Heart left ventricle (tissue), 16 donors: ENCODE measurements at regions not wholly inside any gene's neighbourhood (a gene's known extent, or its start where the extent isn't known, plus 50 kb on each side); places are given as distances from the start of the nearest gene placed in this dataset.

ENCODE experiments used
- ATAC-seq, 4 donors: fragments of 200-7000 bp; cut with Tn5 transposase; one replicate each; pipeline ENCODE4 v1.9.1; 2020 to 2022; ENCODE audit warnings: moderate library complexity in 4 of 4, mild to moderate bottlenecking in 3 of 4, moderate number of reproducible peaks in 1 of 4
- DNase-seq, 5 donors: peaks; one replicate each; pipeline ENCODE4 v3.0.0-alpha.2; 2020
- H3K27ac ChIP-seq, 12 donors: fragments of 200-600 bp; sonication (generic) in 4 of 12; one replicate each; pipeline versions ENCODE4 v1.5.0 to v1.8.0; 2016 to 2022; ENCODE audit warnings: mild to moderate bottlenecking in 2 of 12
- H3K27me3 ChIP-seq, 9 donors: fragments of 200-600 bp; sonication (generic) in 2 of 9; one replicate each; pipeline versions ENCODE4 v1.5.1 to v1.8.0; 2016 to 2022; ENCODE audit warnings: mild to moderate bottlenecking in 3 of 9
- H3K36me3 ChIP-seq, 9 donors: fragments of 200-600 bp; sonication (generic) in 2 of 9; one replicate each; pipeline versions ENCODE4 v1.5.0 to v1.8.0; 2018 to 2022; ENCODE audit warnings: mild to moderate bottlenecking in 2 of 9
- H3K4me1 ChIP-seq, 12 donors: fragments of 200-600 bp; sonication (generic) in 4 of 12; one replicate each; pipeline versions ENCODE4 v1.5.0 to v1.8.0; 2016 to 2022; ENCODE audit warnings: mild to moderate bottlenecking in 3 of 12
- H3K4me3 ChIP-seq, 12 donors: fragments of 200-600 bp; sonication (generic) in 4 of 12; one replicate each; pipeline versions ENCODE4 v1.5.0 to v1.8.0; 2017 to 2022; ENCODE audit warnings: mild to moderate bottlenecking in 9 of 12, moderate library complexity in 4 of 12
- H3K9me3 ChIP-seq, 12 donors: fragments of 200-600 bp; sonication (generic) in 4 of 12; one replicate each; pipeline versions ENCODE4 v1.5.0 to v1.8.0; 2016 to 2022; ENCODE audit warnings: mild to moderate bottlenecking in 1 of 12
- POLR2A ChIP-seq, 2 donors: fragments of 450-650 bp; IDR thresholded peaks; one replicate each; pipeline ENCODE4 v1.6.1; 2017; ENCODE audit warnings: antibody characterized with exemption in 2 of 2, mild to moderate bottlenecking in 2 of 2, moderate library complexity in 2 of 2
- WGBS, 4 donors: extraction: QIAGEN DNeasy Blood & Tissue Kit in 2 of 4; methylation state at CpG; one replicate each; pipeline versions ENCODE4 v1.1.5 to v1.1.7; 2013 to 2018; 5-methylcytosine and 5-hydroxymethylcytosine counted together
- intact Hi-C, 10 donors: fragments of 100-400 bp; cut with DNase I; formaldehyde crosslinking; loops; one replicate each; pipeline versions ENCODE4 v1.11.1 to v1.14.2; 2022
- TF ChIP-seq, protein P1 (sequence below), 12 donors: fragments of 200-600 bp; sonication (generic) in 4 of 12; IDR thresholded peaks; one replicate each; pipeline versions ENCODE4 v1.5.0 to v1.8.0; 2018 to 2022; ENCODE audit warnings: antibody characterized with exemption in 12 of 12, mild to moderate bottlenecking in 5 of 12
- donor health status: ischemic (EF 13 %, LVEDD 7.1; RV severe dilation, severe dysfunction).
- donor health status: healthy with polysubstance abuse.
- donor health status: DM: no; HTN: yes; CAD: no.
- donor health status: DM: no; HTN: no; CAD: no.
- donor health status: ischemic (EF 25% LVEDD 6.9; RV normal size, moderate dysfunction).
- donor health status: ischemic (EF 25% LVEDD 5.7; RV mildly dilated, moderate dysfunction).
- donor health status: healthy.
- donor health status: DM: yes; HTN: yes; CAD: no.
- donor health status: ischemic (EF 35%, LVEDD 5.7; RV mildly dilated, moderate dysfunction).
- donor health status: nonischemic (EF 11% LVEDD 7.7; RV severe dilation, severe dysfunction).
- donor health status: DM: yes; HTN: yes; CAD: no.
- donor health status: PGD.
- donor health status: ischemic (EF 29% LVEDD 5.4; RV normal size, mild dysfunction).
- donor health status: nonischemic (EF 23%, LVEDD 6.1; RV moderate dilation, normal function).

DNA sequence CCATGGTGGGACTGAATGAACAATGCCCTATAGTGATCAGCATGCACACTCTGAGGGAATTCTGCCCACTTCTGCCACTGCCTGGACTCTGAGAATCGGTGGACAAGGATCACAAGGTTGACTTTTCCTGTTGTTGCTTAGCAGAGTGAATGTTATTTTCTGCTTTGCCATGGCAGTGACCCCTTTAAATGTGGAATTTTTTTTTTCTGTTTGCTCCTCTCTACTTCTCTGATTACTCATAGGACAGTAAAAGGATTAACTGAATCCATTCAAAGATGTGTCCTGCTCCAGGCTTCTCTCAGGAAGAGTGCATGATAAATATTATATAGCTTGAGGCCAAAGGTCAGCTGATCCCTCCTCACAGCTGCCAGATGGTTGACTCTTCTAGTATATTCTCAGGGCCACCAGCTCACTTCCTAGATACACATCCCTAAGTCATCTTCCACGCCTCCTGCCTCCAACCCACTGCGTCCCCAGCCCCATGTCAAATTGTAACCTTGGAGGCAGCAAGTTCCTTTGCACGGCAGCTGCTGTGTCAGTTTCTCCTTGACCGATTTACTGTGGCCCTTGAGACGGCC is 74.0 kb upstream of the RALGPS2 start:
- Histone ChIP-seq H3K36me3 (no peaks in the 10 kb centered on the region), H3K27ac (peak overlapping the region in 8 of 12 donors; percentile 1 to 76 (median 40)), H3K4me1 (peaks cover 0 to 6% (median 0%) of the 10 kb centered on the region in 12 donors), H3K27me3 (no peaks in the 10 kb centered on the region), H3K4me3 (no peak overlapping the region), H3K9me3 (no peaks in the 10 kb centered on the region)
- intact Hi-C loops, result no loop called here
- DNase-seq (no peak), ATAC-seq (no peak)
- TF ChIP-seq, protein P1, sequence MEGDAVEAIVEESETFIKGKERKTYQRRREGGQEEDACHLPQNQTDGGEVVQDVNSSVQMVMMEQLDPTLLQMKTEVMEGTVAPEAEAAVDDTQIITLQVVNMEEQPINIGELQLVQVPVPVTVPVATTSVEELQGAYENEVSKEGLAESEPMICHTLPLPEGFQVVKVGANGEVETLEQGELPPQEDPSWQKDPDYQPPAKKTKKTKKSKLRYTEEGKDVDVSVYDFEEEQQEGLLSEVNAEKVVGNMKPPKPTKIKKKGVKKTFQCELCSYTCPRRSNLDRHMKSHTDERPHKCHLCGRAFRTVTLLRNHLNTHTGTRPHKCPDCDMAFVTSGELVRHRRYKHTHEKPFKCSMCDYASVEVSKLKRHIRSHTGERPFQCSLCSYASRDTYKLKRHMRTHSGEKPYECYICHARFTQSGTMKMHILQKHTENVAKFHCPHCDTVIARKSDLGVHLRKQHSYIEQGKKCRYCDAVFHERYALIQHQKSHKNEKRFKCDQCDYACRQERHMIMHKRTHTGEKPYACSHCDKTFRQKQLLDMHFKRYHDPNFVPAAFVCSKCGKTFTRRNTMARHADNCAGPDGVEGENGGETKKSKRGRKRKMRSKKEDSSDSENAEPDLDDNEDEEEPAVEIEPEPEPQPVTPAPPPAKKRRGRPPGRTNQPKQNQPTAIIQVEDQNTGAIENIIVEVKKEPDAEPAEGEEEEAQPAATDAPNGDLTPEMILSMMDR (IDR thresholded peaks at IDR 0.05), result no peak
- TF ChIP-seq POLR2A (IDR thresholded peaks at IDR 0.05), result no peak
- WGBS, 4 donors, result 57 to 71% (median 62%) methylated on average over 6 of the region's 6 CpGs

DNA sequence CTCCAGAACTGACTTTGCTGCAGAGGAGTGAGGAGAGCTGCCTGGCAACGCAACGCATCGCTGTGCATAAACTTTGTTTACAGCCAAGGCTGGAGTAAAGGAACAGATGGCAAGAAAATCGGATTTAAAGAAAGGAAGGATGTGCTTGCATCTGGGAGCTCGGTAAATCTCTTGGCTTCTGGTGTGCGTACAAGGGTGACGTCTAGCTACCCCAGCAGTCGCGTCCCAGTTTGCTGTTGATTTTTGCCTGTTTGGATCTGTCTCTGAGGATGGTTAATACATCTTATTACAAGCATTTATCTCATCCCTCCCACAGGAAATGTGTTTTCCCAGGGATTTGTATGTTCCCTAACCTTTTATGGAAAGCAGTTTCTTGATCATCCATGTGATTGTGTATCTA is 73.3 kb upstream of the RALGPS2 start:
- TF ChIP-seq POLR2A (IDR thresholded peaks at IDR 0.05), result no peak
- TF ChIP-seq, protein P1 (IDR thresholded peaks at IDR 0.05), result no peak
- WGBS, 4 donors, result 46 to 53% (median 48%) methylated on average over 9 of the region's 9 CpGs
- H3K4me1 ChIP-seq, result peaks cover 0 to 6% (median 0%) of the 10 kb centered on the region in 12 donors
- no peaks in the 10 kb centered on the region for H3K9me3 ChIP-seq
- intact Hi-C loops, result no loop called here
- DNase-seq, result peak in 3 of 5 donors; percentile 31 to 41 (median 40)
- H3K27me3 ChIP-seq, result no peaks in the 10 kb centered on the region
- H3K27ac ChIP-seq, result peak overlapping the region in 9 of 12 donors; percentile 1 to 76 (median 34)
- no peaks in the 10 kb centered on the region for H3K36me3 ChIP-seq
- peak in 2 of 4 donors; percentile 51 to 74 for ATAC-seq
- H3K4me3 ChIP-seq, result no peak overlapping the region

DNA sequence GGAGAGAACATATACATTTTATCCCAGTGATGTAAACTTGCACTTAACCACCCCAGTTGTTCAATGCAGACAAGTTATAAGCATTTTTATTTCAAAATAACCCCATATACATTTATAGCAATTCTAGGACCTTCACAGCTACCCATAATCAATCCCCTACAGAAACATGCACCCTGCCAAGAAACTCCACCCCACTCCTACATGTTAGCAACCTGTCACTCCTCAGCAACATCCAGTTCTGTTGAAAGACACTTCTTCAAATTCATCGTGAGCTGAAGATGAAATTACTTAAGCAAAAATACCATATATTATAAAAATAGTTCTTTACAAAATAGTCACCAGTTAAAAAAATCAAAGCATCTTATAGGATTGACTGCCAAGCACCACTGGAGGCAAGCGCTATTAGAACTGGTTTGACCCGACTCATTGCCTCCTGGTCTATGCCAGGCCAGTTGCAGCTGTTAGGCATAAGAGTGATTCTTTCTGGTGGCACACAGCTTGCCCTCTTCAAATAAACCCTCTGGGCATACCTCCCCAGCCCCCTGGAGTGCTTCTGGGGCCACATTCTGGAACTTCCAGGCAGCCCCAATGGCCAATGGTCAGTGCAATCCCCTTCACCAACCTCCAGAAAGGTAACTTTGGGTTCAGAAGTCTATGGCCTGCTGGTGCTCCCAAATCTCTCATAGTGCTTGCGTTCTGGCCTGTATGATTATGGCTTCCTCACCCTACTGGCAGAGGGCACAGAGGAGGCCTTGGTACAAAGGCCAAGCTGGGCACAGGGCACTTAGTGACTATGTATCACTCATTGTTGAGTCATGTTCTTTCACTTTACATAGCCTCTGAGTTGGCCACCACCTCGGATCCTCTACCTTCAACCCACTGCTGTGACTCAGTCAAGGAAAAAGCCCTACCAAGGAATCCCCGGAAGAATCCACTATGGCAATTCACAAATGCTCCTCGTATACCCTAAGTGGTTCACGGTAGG is 72.2 kb upstream of the RALGPS2 start:
- Histone ChIP-seq H3K36me3 (no peaks in the 10 kb centered on the region), H3K27me3 (no peaks in the 10 kb centered on the region), H3K4me3 (no peak overlapping the region), H3K4me1 (peaks cover 0 to 6% (median 0%) of the 10 kb centered on the region in 12 donors), H3K9me3 (no peaks in the 10 kb centered on the region), H3K27ac (peak overlapping the region in 6 of 12 donors; percentile 2 to 56 (median 27))
- intact Hi-C loops, result no loop called here
- no peak for ATAC-seq
- TF ChIP-seq, protein P1 (IDR thresholded peaks at IDR 0.05), result no peak
- TF ChIP-seq POLR2A (IDR thresholded peaks at IDR 0.05), result no peak
- WGBS, 4 donors, result 85 to 95% (median 90%) methylated on average over 8 of the region's 8 CpGs
- no peak for DNase-seq

DNA sequence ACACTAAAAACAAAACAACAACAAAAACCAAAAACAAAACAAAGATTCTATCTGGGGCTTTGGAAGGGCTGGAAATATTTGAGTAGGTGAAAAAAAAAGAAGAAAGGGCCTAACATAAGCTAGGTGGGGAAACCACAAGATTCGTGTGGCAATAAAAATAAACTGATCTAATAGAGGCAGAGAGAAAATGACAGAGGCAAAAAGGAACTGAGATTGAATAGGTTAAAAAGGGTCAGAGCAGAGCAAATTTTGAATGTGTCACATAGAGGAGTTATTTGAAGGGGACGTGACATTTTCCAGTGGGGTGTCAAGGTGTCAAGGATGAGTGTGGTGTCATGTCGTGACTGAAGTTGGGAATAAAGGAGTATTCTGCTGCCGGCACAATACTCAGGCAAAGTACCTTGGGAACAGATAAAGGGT is 65.2 kb upstream of the RALGPS2 start:
- Histone ChIP-seq H3K4me3 (no peak overlapping the region), H3K36me3 (no peaks in the 10 kb centered on the region), H3K27ac (no peak overlapping the region), H3K9me3 (no peaks in the 10 kb centered on the region), H3K4me1 (no peaks in the 10 kb centered on the region), H3K27me3 (no peaks in the 10 kb centered on the region)
- intact Hi-C loops, result no loop called here
- ATAC-seq (no peak), DNase-seq (no peak)
- 70 to 80% (median 74%) methylated on average over 4 of the region's 4 CpGs for WGBS, 4 donors
- TF ChIP-seq, protein P1 (IDR thresholded peaks at IDR 0.05), result no peak
- no peak for TF ChIP-seq POLR2A (IDR thresholded peaks at IDR 0.05)
